ENCODE measurements at regions not wholly inside any gene's neighbourhood (a gene's known extent, or its start where the extent isn't known, plus 50 kb on each side); places are given as distances from the start of the nearest gene placed in this dataset.

DNA sequence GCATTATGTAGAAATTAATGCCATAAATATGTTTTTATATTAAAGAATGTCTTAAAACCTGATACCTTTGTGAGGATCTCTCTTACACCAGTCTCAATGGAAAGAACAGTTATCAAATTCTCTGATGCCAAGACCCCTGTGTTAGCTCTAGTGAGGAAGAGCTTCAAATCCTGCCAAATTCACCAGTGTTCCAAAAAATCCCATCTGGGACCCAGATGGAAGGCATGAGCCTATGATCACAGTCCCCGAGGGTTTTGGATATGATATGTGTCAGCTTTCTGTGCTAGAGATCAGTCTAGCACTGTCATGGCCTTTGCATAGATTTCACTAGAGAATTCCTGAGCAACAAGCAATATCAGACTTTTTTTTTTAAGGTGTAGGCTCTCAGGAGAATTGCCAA, 412.1 kb downstream of the UBE2NL start:
- SMC1A ChIA-PET (ENCODE audit: uncharacterized antibody, unreplicated experiment), result no interaction called here
- in situ Hi-C loops (cut with MboI), result no loop called here
- CTCF ChIA-PET, result no interaction called here
- H3K36me3 ChIP-seq (ENCODE audit: control insufficient read depth in 2 of 2, insufficient read depth in 2 of 2, low read length in 1 of 2), result no peaks in the 10 kb centered on the region
- H3K9ac ChIP-seq (ENCODE audit: control insufficient read depth, insufficient read depth, low read length), result no peak overlapping the region
- H3K4me2 ChIP-seq (ENCODE audit: control insufficient read depth, insufficient read depth), result no peak overlapping the region
- H4K20me1 ChIP-seq (ENCODE audit: control insufficient read depth, insufficient read depth), result no peaks in the 10 kb centered on the region
- H3K79me2 ChIP-seq (ENCODE audit: control insufficient read depth, insufficient read depth, low read length), result no peaks in the 10 kb centered on the region
- no TSS peak for BruUV-seq (replicated peaks)
- intact Hi-C loops (cut with micrococcal nuclease; ENCODE audit: unreplicated experiment), result no loop called here
- no peaks in the 10 kb centered on the region for H3K27me3 ChIP-seq (replicated peaks in 1 of 2; ENCODE audit: control insufficient read depth in 2 of 2, insufficient read depth in 2 of 2, low read length in 1 of 2)
- POLR2A ChIA-PET, result no interaction called here
- TF ChIP-seq MYC (IDR thresholded peaks at IDR 0.05; ENCODE audit: insufficient read depth, insufficient read length, insufficient replicate concordance, low read length, severe bottlenecking) (no peak), NFIC (IDR thresholded peaks at IDR 0.05; ENCODE audit: low read depth, low read length) (no peak), BACH1 (IDR thresholded peaks at IDR 0.05; ENCODE audit: borderline replicate concordance) (no peak), ZNF384 (IDR thresholded peaks at IDR 0.05; ENCODE audit: borderline replicate concordance, low read depth, low read length) (no peak), ATF3 (IDR thresholded peaks at IDR 0.05; ENCODE audit: borderline replicate concordance, extremely low read depth, low read depth, low read length) (no peak), MXI1 (IDR thresholded peaks at IDR 0.05; ENCODE audit: low read depth, low read length) (no peak), BMI1 (IDR thresholded peaks at IDR 0.05; ENCODE audit: borderline replicate concordance) (no peak)
- ATAC-seq, result no peak
- H3K4me3 ChIP-seq, result no peak overlapping the region
- no peak for DNase-seq (ENCODE audit: low read depth, low spot score)
- WGBS (ENCODE audit: insufficient coverage, insufficient replicate concordance, low lambda C conversion rate, missing lambda C conversion rate), result 69% methylated on average over 1 of the region's 1 CpG
- H2AFZ ChIP-seq (ENCODE audit: control insufficient read depth, low read depth, low read length), result no peak overlapping the region
- RAD21 ChIA-PET (ENCODE audit: unreplicated experiment), result no interaction called here
- FAIRE-seq, result no peak
- H3K27ac ChIP-seq (ENCODE audit: control insufficient read depth, insufficient read depth), result no peak overlapping the region
- H3K9me3 ChIP-seq (replicated peaks; ENCODE audit: control insufficient read depth, insufficient read depth, low read length), result no peaks in the 10 kb centered on the region
- no peaks in the 10 kb centered on the region for H3K4me1 ChIP-seq (ENCODE audit: control insufficient read depth, insufficient read depth, low read length)

- SMC1A ChIA-PET (ENCODE audit: uncharacterized antibody, unreplicated experiment), result no interaction called here
- CTCF ChIA-PET, result no interaction called here
- H3K4me2 ChIP-seq (ENCODE audit: control insufficient read depth, insufficient read depth), result no peak overlapping the region
- no peak for TF ChIP-seq ASH2L (IDR thresholded peaks at IDR 0.05; ENCODE audit: borderline replicate concordance, low read depth)
- TF ChIP-seq SUPT20H (IDR thresholded peaks at IDR 0.05; ENCODE audit: borderline replicate concordance, control insufficient read depth, low read depth, low read length), result no peak
- TF ChIP-seq YBX1 (IDR thresholded peaks at IDR 0.05), result no peak
- TF ChIP-seq SP1 (IDR thresholded peaks at IDR 0.05; ENCODE audit: low read depth, low read length), result no peak
- no peak for TF ChIP-seq ZSCAN29 (IDR thresholded peaks at IDR 0.05)
- no peak for TF ChIP-seq NFYA (IDR thresholded peaks at IDR 0.05; ENCODE audit: borderline replicate concordance, low read depth, low read length)
- TF ChIP-seq SMARCA5 (IDR thresholded peaks at IDR 0.05), result no peak
- no peak for TF ChIP-seq BRCA1 (IDR thresholded peaks at IDR 0.05; ENCODE audit: low read depth, low read length)
- no peak for TF ChIP-seq PAX5 (IDR thresholded peaks at IDR 0.05; ENCODE audit: borderline replicate concordance, low read depth, low read length)
- no peak for TF ChIP-seq POU2F2 (IDR thresholded peaks at IDR 0.05; ENCODE audit: borderline replicate concordance, low read depth, low read length)
- no peak for TF ChIP-seq MTA3 (IDR thresholded peaks at IDR 0.05; ENCODE audit: borderline replicate concordance, low read length)
- TF ChIP-seq TCF3 (IDR thresholded peaks at IDR 0.05; ENCODE audit: borderline replicate concordance, insufficient read depth, low read depth, low read length), result no peak
Observed at GRCh38 chrX:144297221-144297620, 413.4 kb downstream of the UBE2NL start.

More at GRCh38 chrX:144297221-144297620, 413.4 kb downstream of the UBE2NL start:
- Histone ChIP-seq H3K27ac (ENCODE audit: control insufficient read depth, insufficient read depth) (no peak overlapping the region), H3K4me3 (no peak overlapping the region), H2AFZ (ENCODE audit: control insufficient read depth, low read depth, low read length) (no peak overlapping the region), H3K79me2 (ENCODE audit: control insufficient read depth, insufficient read depth, low read length) (no peaks in the 10 kb centered on the region), H4K20me1 (ENCODE audit: control insufficient read depth, insufficient read depth) (no peaks in the 10 kb centered on the region), H3K36me3 (ENCODE audit: control insufficient read depth in 2 of 2, insufficient read depth in 2 of 2, low read length in 1 of 2) (no peaks in the 10 kb centered on the region), H3K4me1 (ENCODE audit: control insufficient read depth, insufficient read depth, low read length) (no peaks in the 10 kb centered on the region), H3K9me3 (replicated peaks; ENCODE audit: control insufficient read depth, insufficient read depth, low read length) (no peaks in the 10 kb centered on the region), H3K27me3 (replicated peaks in 1 of 2; ENCODE audit: control insufficient read depth in 2 of 2, insufficient read depth in 2 of 2, low read length in 1 of 2) (no peaks in the 10 kb centered on the region), H3K9ac (ENCODE audit: control insufficient read depth, insufficient read depth, low read length) (no peak overlapping the region)
- in situ Hi-C loops (cut with MboI), result no loop called here
- no peak for DNase-seq (ENCODE audit: low read depth, low spot score)
- POLR2A ChIA-PET, result no interaction called here
- no peak for FAIRE-seq
- RAD21 ChIA-PET (ENCODE audit: unreplicated experiment), result no interaction called here
- BruUV-seq (replicated peaks), result no TSS peak
- WGBS (ENCODE audit: insufficient coverage, insufficient replicate concordance, low lambda C conversion rate, missing lambda C conversion rate), result 0% methylated on average over 2 of the region's 2 CpGs
- intact Hi-C loops (cut with micrococcal nuclease; ENCODE audit: unreplicated experiment), result no loop called here
- no peak for ATAC-seq
